Ishikawa (cell line): ENCODE measurements at regions not wholly inside any gene's neighbourhood (a gene's known extent, or its start where the extent isn't known, plus 50 kb on each side); places are given as distances from the start of the nearest gene placed in this dataset.

Source experiments
- CEBPB ChIP-seq: IDR thresholded peaks from 2 replicates; pipeline ENCODE4 v1.6.1; 2012
- CREB1 ChIP-seq: IDR thresholded peaks from 2 replicates; pipeline ENCODE4 v1.6.1; 2012; ENCODE audit warnings: low read depth
- EGR1 ChIP-seq: IDR thresholded peaks from 2 replicates; pipeline ENCODE4 v1.6.1; 2012
- EP300 ChIP-seq: IDR thresholded peaks from 2 replicates; pipeline ENCODE4 v1.6.1; 2012; ENCODE audit warnings: borderline replicate concordance
- FOXM1 ChIP-seq: IDR thresholded peaks from 2 replicates; pipeline ENCODE4 v1.6.1; 2012; ENCODE audit warnings: low read depth, borderline replicate concordance
- NFIC ChIP-seq: IDR thresholded peaks from 2 replicates; pipeline ENCODE4 v1.6.1; 2012
- RAD21 ChIP-seq: IDR thresholded peaks from 2 replicates; pipeline ENCODE4 v1.6.1; 2012; ENCODE audit warnings: low read depth
- TAF1 ChIP-seq: IDR thresholded peaks from 2 replicates; pipeline ENCODE4 v1.6.1; 2012; ENCODE audit warnings: low read depth, mild to moderate bottlenecking
- TCF12 ChIP-seq: IDR thresholded peaks from 2 replicates; pipeline ENCODE4 v1.6.1; 2012; ENCODE audit warnings: low read depth
- TEAD4 ChIP-seq: IDR thresholded peaks from 2 replicates; pipeline ENCODE4 v1.6.1; 2012
- YY1 ChIP-seq: IDR thresholded peaks from 2 replicates; pipeline ENCODE4 v1.6.1; 2012; ENCODE audit warnings: low read depth
- ZBTB7A ChIP-seq: IDR thresholded peaks from 2 replicates; pipeline ENCODE4 v1.6.1; 2012; ENCODE audit warnings: low read depth
- TF ChIP-seq, protein P1 (sequence below): IDR thresholded peaks from 2 replicates; pipeline ENCODE4 v1.6.1; 2012; ENCODE audit warnings: low read depth, mild to moderate bottlenecking
- TF ChIP-seq, protein P2 (sequence below): IDR thresholded peaks from 2 replicates; pipeline ENCODE4 v1.6.1; 2012
- TF ChIP-seq, protein P3 (sequence below): IDR thresholded peaks from 2 replicates; pipeline ENCODE4 v1.6.1; 2012

DNA sequence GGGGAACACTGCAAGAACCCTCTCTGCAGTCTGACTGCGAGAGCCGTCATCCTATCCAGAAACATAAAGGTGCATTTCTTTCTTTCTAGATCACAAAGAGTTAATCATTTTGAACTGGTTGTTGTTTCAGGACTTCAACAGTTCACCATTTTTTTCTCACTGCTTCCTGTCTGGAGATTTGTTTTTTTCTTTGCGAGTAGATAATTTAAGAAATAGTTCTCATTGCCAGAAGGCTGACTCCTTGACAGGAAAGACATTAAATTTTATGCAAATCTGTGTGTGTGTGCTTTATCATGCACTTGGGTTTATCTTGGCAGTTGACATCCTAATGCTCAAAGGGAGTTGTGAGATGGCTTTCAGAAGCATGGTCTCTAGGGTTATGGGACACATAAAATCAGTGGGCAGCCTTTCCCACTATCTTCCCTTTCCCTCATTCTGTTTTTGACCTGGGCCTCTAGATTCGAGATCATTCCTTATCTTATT, 123.5 kb upstream of the TBL1XR1 start:
- no peak for TF ChIP-seq CREB1
- no peak for TF ChIP-seq EGR1
- TF ChIP-seq RAD21, result no peak
- TF ChIP-seq, protein P1, sequence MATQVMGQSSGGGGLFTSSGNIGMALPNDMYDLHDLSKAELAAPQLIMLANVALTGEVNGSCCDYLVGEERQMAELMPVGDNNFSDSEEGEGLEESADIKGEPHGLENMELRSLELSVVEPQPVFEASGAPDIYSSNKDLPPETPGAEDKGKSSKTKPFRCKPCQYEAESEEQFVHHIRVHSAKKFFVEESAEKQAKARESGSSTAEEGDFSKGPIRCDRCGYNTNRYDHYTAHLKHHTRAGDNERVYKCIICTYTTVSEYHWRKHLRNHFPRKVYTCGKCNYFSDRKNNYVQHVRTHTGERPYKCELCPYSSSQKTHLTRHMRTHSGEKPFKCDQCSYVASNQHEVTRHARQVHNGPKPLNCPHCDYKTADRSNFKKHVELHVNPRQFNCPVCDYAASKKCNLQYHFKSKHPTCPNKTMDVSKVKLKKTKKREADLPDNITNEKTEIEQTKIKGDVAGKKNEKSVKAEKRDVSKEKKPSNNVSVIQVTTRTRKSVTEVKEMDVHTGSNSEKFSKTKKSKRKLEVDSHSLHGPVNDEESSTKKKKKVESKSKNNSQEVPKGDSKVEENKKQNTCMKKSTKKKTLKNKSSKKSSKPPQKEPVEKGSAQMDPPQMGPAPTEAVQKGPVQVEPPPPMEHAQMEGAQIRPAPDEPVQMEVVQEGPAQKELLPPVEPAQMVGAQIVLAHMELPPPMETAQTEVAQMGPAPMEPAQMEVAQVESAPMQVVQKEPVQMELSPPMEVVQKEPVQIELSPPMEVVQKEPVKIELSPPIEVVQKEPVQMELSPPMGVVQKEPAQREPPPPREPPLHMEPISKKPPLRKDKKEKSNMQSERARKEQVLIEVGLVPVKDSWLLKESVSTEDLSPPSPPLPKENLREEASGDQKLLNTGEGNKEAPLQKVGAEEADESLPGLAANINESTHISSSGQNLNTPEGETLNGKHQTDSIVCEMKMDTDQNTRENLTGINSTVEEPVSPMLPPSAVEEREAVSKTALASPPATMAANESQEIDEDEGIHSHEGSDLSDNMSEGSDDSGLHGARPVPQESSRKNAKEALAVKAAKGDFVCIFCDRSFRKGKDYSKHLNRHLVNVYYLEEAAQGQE, result no peak
- no peak for TF ChIP-seq TEAD4
- no peak for TF ChIP-seq EP300
- no peak for TF ChIP-seq ZBTB7A
- no peak for TF ChIP-seq TCF12
- no peak for TF ChIP-seq NFIC
- no peak for TF ChIP-seq YY1
- TF ChIP-seq TAF1, result no peak

DNA sequence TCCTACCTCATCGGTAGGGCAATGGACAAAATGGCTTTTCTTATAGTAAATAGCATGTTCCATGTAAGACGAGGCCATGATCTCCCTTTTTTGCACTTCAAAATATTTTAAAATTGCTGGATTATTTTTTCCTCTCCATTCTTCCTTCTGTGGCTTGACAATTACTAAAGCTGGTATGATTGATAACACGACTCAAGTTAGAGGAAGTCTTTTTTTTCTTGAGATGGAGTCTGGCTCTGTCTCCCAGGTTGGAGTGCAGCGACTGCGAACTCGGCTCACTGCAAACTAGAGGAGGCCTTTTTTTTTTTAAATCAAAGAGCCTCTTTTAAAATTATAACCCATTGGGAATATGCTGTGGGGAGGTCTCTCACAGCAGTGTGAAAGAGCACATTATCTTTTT, 124.5 kb upstream of the TBL1XR1 start:
- TF ChIP-seq CREB1, result no peak
- no peak for TF ChIP-seq FOXM1
- TF ChIP-seq TEAD4, result no peak
- TF ChIP-seq TAF1, result no peak
- TF ChIP-seq TCF12, result no peak
- TF ChIP-seq, protein P2, sequence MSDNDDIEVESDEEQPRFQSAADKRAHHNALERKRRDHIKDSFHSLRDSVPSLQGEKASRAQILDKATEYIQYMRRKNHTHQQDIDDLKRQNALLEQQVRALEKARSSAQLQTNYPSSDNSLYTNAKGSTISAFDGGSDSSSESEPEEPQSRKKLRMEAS, result no peak
- no peak for TF ChIP-seq RAD21
- TF ChIP-seq ZBTB7A, result no peak
- no peak for TF ChIP-seq EP300
- TF ChIP-seq YY1, result no peak
- TF ChIP-seq, protein P3, sequence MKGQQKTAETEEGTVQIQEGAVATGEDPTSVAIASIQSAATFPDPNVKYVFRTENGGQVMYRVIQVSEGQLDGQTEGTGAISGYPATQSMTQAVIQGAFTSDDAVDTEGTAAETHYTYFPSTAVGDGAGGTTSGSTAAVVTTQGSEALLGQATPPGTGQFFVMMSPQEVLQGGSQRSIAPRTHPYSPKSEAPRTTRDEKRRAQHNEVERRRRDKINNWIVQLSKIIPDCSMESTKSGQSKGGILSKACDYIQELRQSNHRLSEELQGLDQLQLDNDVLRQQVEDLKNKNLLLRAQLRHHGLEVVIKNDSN, result no peak
- no peak for TF ChIP-seq EGR1
- no peak for TF ChIP-seq NFIC
- no peak for TF ChIP-seq CEBPB
- TF ChIP-seq, protein P1, result no peak

DNA sequence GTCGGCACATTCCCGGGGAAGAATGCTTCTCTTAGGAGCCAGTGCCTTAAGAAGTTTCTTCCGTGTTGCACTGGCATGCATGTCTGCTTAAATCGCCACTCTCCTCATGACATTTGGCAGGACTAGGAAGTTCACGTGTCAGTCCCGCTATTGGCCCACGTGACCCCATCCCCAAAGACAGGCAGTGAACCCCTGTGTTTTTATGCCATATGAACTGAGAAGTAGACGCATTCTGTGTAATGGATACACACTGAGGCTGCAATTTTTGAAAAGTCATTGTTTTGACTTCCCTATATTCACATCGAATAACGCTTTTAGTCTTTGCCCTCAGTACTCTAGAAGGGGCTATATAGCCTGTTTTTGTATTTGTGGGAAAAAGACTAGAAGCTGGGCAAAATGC, 125.6 kb upstream of the TBL1XR1 start:
- TF ChIP-seq FOXM1, result no peak
- TF ChIP-seq ZBTB7A, result no peak
- no peak for TF ChIP-seq CEBPB
- no peak for TF ChIP-seq TEAD4
- no peak for TF ChIP-seq NFIC
- no peak for TF ChIP-seq EP300
- TF ChIP-seq RAD21, result no peak
- TF ChIP-seq CREB1, result no peak
- no peak for TF ChIP-seq TAF1
- TF ChIP-seq, protein P3, result no peak
- no peak for TF ChIP-seq EGR1
- TF ChIP-seq TCF12, result no peak
- TF ChIP-seq, protein P2, result no peak
- TF ChIP-seq, protein P1, result no peak
- TF ChIP-seq YY1, result no peak

DNA sequence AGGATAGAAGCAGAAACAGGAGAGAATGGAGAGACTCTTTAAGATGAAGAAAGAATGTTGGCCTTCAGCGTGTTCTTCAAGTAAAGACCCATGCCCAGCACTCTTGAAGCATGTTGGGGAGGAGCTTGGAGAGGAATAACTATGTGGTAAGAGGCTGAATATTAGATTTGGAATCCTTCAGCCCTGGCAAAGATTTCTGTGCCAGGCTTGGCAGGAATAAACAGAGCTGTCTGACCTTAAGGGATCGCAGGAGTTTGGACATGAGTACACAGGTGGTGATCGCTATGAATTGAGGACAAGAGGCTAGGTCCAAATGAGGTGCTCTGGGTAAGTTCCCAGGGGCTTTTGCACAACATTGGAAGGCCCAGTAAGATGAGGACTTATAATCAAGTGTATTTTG, 132.6 kb upstream of the TBL1XR1 start:
- TF ChIP-seq EGR1 (no peak), ZBTB7A (no peak), TEAD4 (no peak), TCF12 (no peak), RAD21 (no peak), TAF1 (no peak)
- TF ChIP-seq, protein P2, result no peak

DNA sequence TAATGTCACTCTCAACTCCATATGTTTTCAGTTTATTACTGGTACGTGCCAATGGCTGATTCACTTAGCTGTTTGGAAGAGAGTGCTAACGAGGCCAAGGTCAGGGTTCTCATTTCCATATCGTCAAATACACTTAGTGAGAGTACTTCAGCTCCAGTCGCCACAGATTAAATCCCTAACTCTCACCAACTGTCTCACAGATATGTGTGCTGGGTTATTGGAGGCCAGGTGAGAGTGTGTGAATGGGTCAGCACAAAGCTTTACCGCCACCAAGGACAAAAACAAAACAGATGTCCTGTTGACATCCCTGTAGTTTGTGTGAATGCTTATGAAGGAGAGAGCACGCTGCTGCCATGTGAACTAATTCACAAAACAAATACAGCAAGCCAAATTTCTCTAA, 133.5 kb upstream of the TBL1XR1 start:
- TF ChIP-seq TAF1 (no peak), RAD21 (no peak), CEBPB (no peak), FOXM1 (no peak), ZBTB7A (no peak), NFIC (no peak), CREB1 (no peak), EGR1 (no peak), EP300 (no peak)
- TF ChIP-seq, protein P2, result no peak
- TF ChIP-seq, protein P3, result no peak
